Activated naive CD8-positive, alpha-beta T cell treated with anti-CD3 and anti-CD28 coated beads, Interleukin-2, amount 10 ng/mL, durations not matched to agents 7 days and 5 days (primary cell): ENCODE measurements at regions not wholly inside any gene's neighbourhood (a gene's known extent, or its start where the extent isn't known, plus 50 kb on each side); places are given as distances from the start of the nearest gene placed in this dataset.

ENCODE experiments used
- ATAC-seq: fragments of 150-1000 bp; cut with Tn5 transposase; one replicate; pipeline ENCODE4 v1.10.0; 2021; ENCODE audit warnings: low read depth, moderate library complexity
- POLR2A ChIA-PET: fragments of 350-600 bp; sonication (Branson Sonifier 250); formaldehyde crosslinking; loops from one replicate; lab custom pipeline; 2021; ENCODE audit warnings: antibody characterized with exemption; lab: Charles Lee
- DNase-seq: peaks from one replicate; pipeline ENCODE4 v3.0.0; 2021
- H3K27ac Mint-ChIP-seq: one replicate; pipeline ENCODE4 v1.8.0; 2022; ENCODE audit warnings: mild to moderate bottlenecking, mixed read lengths
- H3K27me3 Mint-ChIP-seq: one replicate; pipeline ENCODE4 v1.8.0; 2022; ENCODE audit warnings: mild to moderate bottlenecking, moderate library complexity, mixed read lengths
- H3K36me3 Mint-ChIP-seq: one replicate; pipeline ENCODE4 v1.8.0; 2021; ENCODE audit warnings: mild to moderate bottlenecking, mixed read lengths
- H3K4me1 Mint-ChIP-seq: one replicate; pipeline ENCODE4 v1.8.0; 2021; ENCODE audit warnings: mixed read lengths
- H3K4me3 Mint-ChIP-seq: one replicate; pipeline ENCODE4 v1.8.0; 2022; ENCODE audit warnings: mild to moderate bottlenecking, moderate library complexity, mixed read lengths
- H3K9me3 Mint-ChIP-seq: one replicate; pipeline ENCODE4 v1.8.0; 2021; ENCODE audit warnings: mixed read lengths

- Mint-ChIP-seq H3K27ac (no peak overlapping the region), H3K9me3 (no peaks in the 10 kb centered on the region), H3K4me3 (no peak overlapping the region), H3K36me3 (no peaks in the 10 kb centered on the region), H3K27me3 (peaks cover 7% of the 10 kb centered on the region), H3K4me1 (peaks cover 3% of the 10 kb centered on the region)
- DNase-seq, result no peak
- ATAC-seq, result no peak
- POLR2A ChIA-PET, result no interaction called here
Observed at GRCh38 chr20:40931410-40932044, 97.1 kb upstream of the TOP1 start.

GRCh38 chr20:40932436-40932835 lies 96.2 kb upstream of the TOP1 start:
- Mint-ChIP-seq H3K36me3 (no peaks in the 10 kb centered on the region), H3K9me3 (no peaks in the 10 kb centered on the region), H3K4me1 (peaks cover 3% of the 10 kb centered on the region), H3K4me3 (no peak overlapping the region), H3K27ac (no peak overlapping the region), H3K27me3 (peaks cover 7% of the 10 kb centered on the region)
- ATAC-seq (no peak), DNase-seq (no peak)
- POLR2A ChIA-PET, result no interaction called here

- Mint-ChIP-seq H3K36me3 (no peaks in the 10 kb centered on the region), H3K27me3 (peaks cover 4% of the 10 kb centered on the region), H3K4me1 (no peaks in the 10 kb centered on the region), H3K4me3 (no peak overlapping the region), H3K9me3 (no peaks in the 10 kb centered on the region), H3K27ac (no peak overlapping the region)
- POLR2A ChIA-PET, result no interaction called here
- DNase-seq, result no peak
- no peak for ATAC-seq
Observed at GRCh38 chr20:40933758-40934157, 94.9 kb upstream of the TOP1 start.

GRCh38 chr20:40938020-40938419 lies 90.6 kb upstream of the TOP1 start:
- Mint-ChIP-seq H3K27me3 (no peaks in the 10 kb centered on the region), H3K36me3 (no peaks in the 10 kb centered on the region), H3K9me3 (no peaks in the 10 kb centered on the region), H3K27ac (no peak overlapping the region), H3K4me3 (no peak overlapping the region), H3K4me1 (no peaks in the 10 kb centered on the region)
- DNase-seq (no peak), ATAC-seq (no peak)
- POLR2A ChIA-PET, result no interaction called here

GRCh38 chr20:40939667-40940066 lies 89.0 kb upstream of the TOP1 start:
- Mint-ChIP-seq H3K27me3 (no peaks in the 10 kb centered on the region), H3K27ac (no peak overlapping the region), H3K36me3 (no peaks in the 10 kb centered on the region), H3K4me1 (no peaks in the 10 kb centered on the region), H3K4me3 (no peak overlapping the region), H3K9me3 (no peaks in the 10 kb centered on the region)
- POLR2A ChIA-PET, result no interaction called here
- no peak for ATAC-seq
- no peak for DNase-seq

- no peak for ATAC-seq
Observed at GRCh38 chr20:40941133-40941610, 87.5 kb upstream of the TOP1 start.

GRCh38 chr20:40942006-40942405 lies 86.6 kb upstream of the TOP1 start:
- no peak for DNase-seq
- ATAC-seq, result no peak

More at GRCh38 chr20:40941133-40941610, 87.5 kb upstream of the TOP1 start:
- no peaks in the 10 kb centered on the region for H3K9me3 Mint-ChIP-seq
- DNase-seq, result no peak
- POLR2A ChIA-PET, result no interaction called here
- no peak overlapping the region for H3K4me3 Mint-ChIP-seq
- no peaks in the 10 kb centered on the region for H3K4me1 Mint-ChIP-seq
- peaks cover 3% of the 10 kb centered on the region for H3K27me3 Mint-ChIP-seq
- no peak overlapping the region for H3K27ac Mint-ChIP-seq
- H3K36me3 Mint-ChIP-seq, result no peaks in the 10 kb centered on the region

GRCh38 chr20:40942775-40943174 lies 85.8 kb upstream of the TOP1 start:
- ATAC-seq, result no peak
- no peak for DNase-seq
- H3K4me1 Mint-ChIP-seq, result peaks cover 4% of the 10 kb centered on the region
- no peak overlapping the region for H3K4me3 Mint-ChIP-seq
- POLR2A ChIA-PET, result no interaction called here
- no peak overlapping the region for H3K27ac Mint-ChIP-seq
- H3K9me3 Mint-ChIP-seq, result no peaks in the 10 kb centered on the region
- H3K27me3 Mint-ChIP-seq, result peaks cover 9% of the 10 kb centered on the region
- H3K36me3 Mint-ChIP-seq, result no peaks in the 10 kb centered on the region

More at GRCh38 chr20:40942006-40942405, 86.6 kb upstream of the TOP1 start:
- Mint-ChIP-seq H3K27ac (no peak overlapping the region), H3K36me3 (no peaks in the 10 kb centered on the region), H3K4me3 (no peak overlapping the region), H3K4me1 (peaks cover 2% of the 10 kb centered on the region), H3K9me3 (no peaks in the 10 kb centered on the region), H3K27me3 (peaks cover 3% of the 10 kb centered on the region)
- POLR2A ChIA-PET, result no interaction called here

- ATAC-seq, result no peak
- POLR2A ChIA-PET, result no interaction called here
Observed at GRCh38 chr20:40943591-40943990, 85.0 kb upstream of the TOP1 start.

GRCh38 chr20:40945189-40945588 lies 83.4 kb upstream of the TOP1 start:
- Mint-ChIP-seq H3K36me3 (no peaks in the 10 kb centered on the region), H3K4me1 (peaks cover 4% of the 10 kb centered on the region), H3K27me3 (peaks cover 12% of the 10 kb centered on the region), H3K4me3 (no peak overlapping the region), H3K27ac (no peak overlapping the region), H3K9me3 (no peaks in the 10 kb centered on the region)
- ATAC-seq (no peak), DNase-seq (no peak)
- POLR2A ChIA-PET, result no interaction called here

More at GRCh38 chr20:40943591-40943990, 85.0 kb upstream of the TOP1 start:
- Mint-ChIP-seq H3K27me3 (peaks cover 10% of the 10 kb centered on the region), H3K4me3 (no peak overlapping the region), H3K4me1 (peaks cover 4% of the 10 kb centered on the region), H3K27ac (no peak overlapping the region), H3K9me3 (no peaks in the 10 kb centered on the region), H3K36me3 (no peaks in the 10 kb centered on the region)
- no peak for DNase-seq

GRCh38 chr20:40945754-40946450 lies 82.7 kb upstream of the TOP1 start:
- Mint-ChIP-seq H3K27ac (no peak overlapping the region), H3K4me3 (no peak overlapping the region), H3K4me1 (peaks cover 4% of the 10 kb centered on the region), H3K27me3 (peaks cover 15% of the 10 kb centered on the region), H3K9me3 (no peaks in the 10 kb centered on the region), H3K36me3 (no peaks in the 10 kb centered on the region)
- no peak for ATAC-seq
- POLR2A ChIA-PET, result no interaction called here
- no peak for DNase-seq

- peaks cover 16% of the 10 kb centered on the region for H3K27me3 Mint-ChIP-seq
- H3K4me1 Mint-ChIP-seq, result peaks cover 4% of the 10 kb centered on the region
- no peak for DNase-seq
- no peaks in the 10 kb centered on the region for H3K36me3 Mint-ChIP-seq
- POLR2A ChIA-PET, result no interaction called here
- H3K4me3 Mint-ChIP-seq, result no peak overlapping the region
- H3K9me3 Mint-ChIP-seq, result no peaks in the 10 kb centered on the region
- no peak for ATAC-seq
- H3K27ac Mint-ChIP-seq, result no peak overlapping the region
Observed at GRCh38 chr20:40946451-40946850, 82.2 kb upstream of the TOP1 start.

GRCh38 chr20:40948465-40949267 lies 80.0 kb upstream of the TOP1 start:
- peaks cover 16% of the 10 kb centered on the region for H3K27me3 Mint-ChIP-seq
- H3K4me1 Mint-ChIP-seq, result peaks cover 4% of the 10 kb centered on the region
- H3K9me3 Mint-ChIP-seq, result no peaks in the 10 kb centered on the region
- POLR2A ChIA-PET, result no interaction called here
- no peak overlapping the region for H3K27ac Mint-ChIP-seq
- no peak overlapping the region for H3K4me3 Mint-ChIP-seq
- DNase-seq (no peak), ATAC-seq (no peak)
- no peaks in the 10 kb centered on the region for H3K36me3 Mint-ChIP-seq
